Trophoblast cell (in vitro differentiated cells and primary cell): ENCODE measurements at regions not wholly inside any gene's neighbourhood (a gene's known extent, or its start where the extent isn't known, plus 50 kb on each side); places are given as distances from the start of the nearest gene placed in this dataset.
"Not testable (repeated sequence)": the region's sequence is repeated elsewhere in the genome, so short reads cannot be mapped to it uniquely, and the experiment has no call there.

ENCODE experiments used
- DNase-seq, 2 donors: peaks; one replicate each; pipeline ENCODE4 v3.0.0-alpha.2; 2016
- H2AFZ ChIP-seq: 2 replicates; pipeline ENCODE4 v1.6.1; 2013; ENCODE audit warnings: low read length, moderate library complexity, mild to moderate bottlenecking; ENCODE audit not compliant: insufficient read depth, poor library complexity
- H2AK5ac ChIP-seq: 2 replicates; pipeline ENCODE4 v1.6.1; 2013; ENCODE audit warnings: mild to moderate bottlenecking, low read length
- H2BK120ac ChIP-seq: 2 replicates; pipeline ENCODE4 v1.6.1; 2013; ENCODE audit warnings: low read length, mild to moderate bottlenecking, moderate library complexity; ENCODE audit not compliant: insufficient read depth, poor library complexity
- H2BK12ac ChIP-seq: 2 replicates; pipeline ENCODE4 v1.6.1; 2013; ENCODE audit warnings: mild to moderate bottlenecking, low read length, moderate library complexity
- H2BK5ac ChIP-seq: 2 replicates; pipeline ENCODE4 v1.6.1; 2013; ENCODE audit warnings: low read length, low read depth, moderate library complexity, mild to moderate bottlenecking; ENCODE audit not compliant: poor library complexity
- H3K14ac ChIP-seq: 2 replicates; pipeline ENCODE4 v1.6.1; 2013; ENCODE audit warnings: mild to moderate bottlenecking, low read length
- H3K18ac ChIP-seq: 2 replicates; pipeline ENCODE4 v1.6.1; 2013; ENCODE audit warnings: mild to moderate bottlenecking, low read length
- H3K23ac ChIP-seq: 2 replicates; pipeline ENCODE4 v1.6.1; 2013; ENCODE audit warnings: low read length
- H3K27ac ChIP-seq: 2 replicates; pipeline ENCODE4 v1.5.1; 2013; ENCODE audit warnings: low read depth, mild to moderate bottlenecking, inconsistent platforms, low read length, moderate library complexity
- H3K27me3 ChIP-seq: 2 replicates; pipeline ENCODE4 v1.6.1; 2013; ENCODE audit warnings: inconsistent platforms, mild to moderate bottlenecking, low read length, moderate library complexity; ENCODE audit not compliant: insufficient read depth
- H3K36me3 ChIP-seq, 2 experiments: 1 replicate in 1 of 2; 2 replicates in 1 of 2; pipeline ENCODE4 v1.6.1; 2013; ENCODE audit warnings: low read length in 2 of 2, mild to moderate bottlenecking in 2 of 2, moderate library complexity in 1 of 2; ENCODE audit not compliant: insufficient read depth in 2 of 2, control insufficient read depth in 1 of 2
- H3K4ac ChIP-seq: 2 replicates; pipeline ENCODE4 v1.6.1; 2013; ENCODE audit warnings: low read depth, mild to moderate bottlenecking, low read length, moderate library complexity
- H3K4me1 ChIP-seq, 2 experiments: 1 replicate in 1 of 2; 2 replicates in 1 of 2; pipeline ENCODE4 v1.6.1; 2013; ENCODE audit warnings: low read length in 2 of 2, mild to moderate bottlenecking in 2 of 2, moderate library complexity in 1 of 2; ENCODE audit not compliant: insufficient read depth in 2 of 2, control insufficient read depth in 1 of 2
- H3K4me2 ChIP-seq: 2 replicates; pipeline ENCODE4 v1.6.1; 2013; ENCODE audit warnings: inconsistent platforms, mild to moderate bottlenecking, low read length, moderate library complexity
- H3K4me3 ChIP-seq: 2 replicates; pipeline ENCODE4 v1.5.1; 2013; ENCODE audit warnings: mild to moderate bottlenecking, low read depth, low read length, inconsistent platforms
- H3K79me1 ChIP-seq: one replicate; pipeline ENCODE4 v1.6.1; 2013; ENCODE audit warnings: low read length
- H3K79me2 ChIP-seq: 2 replicates; pipeline ENCODE4 v1.6.1; 2013; ENCODE audit warnings: low read length, mild to moderate bottlenecking; ENCODE audit not compliant: control insufficient read depth, insufficient read depth, poor library complexity
- H3K9ac ChIP-seq: 2 replicates; pipeline ENCODE4 v1.6.1; 2013; ENCODE audit warnings: mild to moderate bottlenecking, low read length
- H3K9me3 ChIP-seq: 2 replicates; pipeline ENCODE4 v1.6.1; 2013; ENCODE audit warnings: low read depth, mild to moderate bottlenecking, control low read depth, inconsistent platforms, low read length; ENCODE audit not compliant: insufficient read depth
- H4K12ac ChIP-seq: 2 replicates; pipeline ENCODE4 v1.6.1; 2013; ENCODE audit warnings: low read depth, mild to moderate bottlenecking, low read length, moderate library complexity
- H4K8ac ChIP-seq: 2 replicates; pipeline ENCODE4 v1.6.1; 2013; ENCODE audit warnings: low read depth, mild to moderate bottlenecking, low read length, moderate library complexity
- H4K91ac ChIP-seq: one replicate; pipeline ENCODE4 v1.6.1; 2013; ENCODE audit warnings: low read depth, mild to moderate bottlenecking, low read length, moderate library complexity
- WGBS: extraction: QIAGEN DNeasy Blood & Tissue Kit; methylation state at CpG from one replicate; pipeline ENCODE4 v1.1.7; 2013; ENCODE audit warnings: missing lambda C conversion rate; ENCODE audit not compliant: insufficient read length, insufficient coverage; ENCODE audit errors: extremely low coverage; 5-methylcytosine and 5-hydroxymethylcytosine counted together

- no CpG with 5 or more reads among the region's 14 CpGs for WGBS
- Histone ChIP-seq H3K9ac (no peak overlapping the region), H4K8ac (no peak overlapping the region), H3K36me3 (no peaks in the 10 kb centered on the region), H2BK5ac (no peak overlapping the region), H3K9me3 (peaks cover 2% of the 10 kb centered on the region), H3K23ac (no peak overlapping the region), H3K18ac (no peak overlapping the region), H3K4me1 (peaks cover 11 to 13% of the 10 kb centered on the region in 2 experiments), H3K4ac (no peak overlapping the region), H3K79me1 (no peaks in the 10 kb centered on the region), H2AK5ac (no peak overlapping the region), H4K12ac (no peak overlapping the region), H3K79me2 (no peaks in the 10 kb centered on the region), H3K4me2 (no peak overlapping the region), H2AFZ (no peak overlapping the region), H3K27me3 (no peaks in the 10 kb centered on the region), H3K27ac (no peak overlapping the region), H3K14ac (no peak overlapping the region), H2BK120ac (no peak overlapping the region), H3K4me3 (no peak overlapping the region), H2BK12ac (no peak overlapping the region), H4K91ac (no peak overlapping the region)
- DNase-seq, result no peak
These were observed 90.6 kb upstream of the LHX1 start for GRCh38 chr17:36846410-36847292.

- DNase-seq, result no peak
- no peaks in the 10 kb centered on the region for H3K79me2 ChIP-seq
- WGBS, result no CpG with 5 or more reads among the region's 10 CpGs
- no peak overlapping the region for H2AK5ac ChIP-seq
- no peak overlapping the region for H4K12ac ChIP-seq
- H3K14ac ChIP-seq, result no peak overlapping the region
- no peak overlapping the region for H3K4me3 ChIP-seq
- no peak overlapping the region for H3K18ac ChIP-seq
- H3K27me3 ChIP-seq, result no peaks in the 10 kb centered on the region
- H4K91ac ChIP-seq, result no peak overlapping the region
- peaks cover 11 to 13% of the 10 kb centered on the region in 2 experiments for H3K4me1 ChIP-seq
- H3K27ac ChIP-seq, result no peak overlapping the region
- H2AFZ ChIP-seq, result no peak overlapping the region
- no peak overlapping the region for H3K23ac ChIP-seq
- H2BK5ac ChIP-seq, result no peak overlapping the region
- H3K4ac ChIP-seq, result no peak overlapping the region
- peaks cover 3% of the 10 kb centered on the region for H3K9me3 ChIP-seq
- H2BK120ac ChIP-seq, result no peak overlapping the region
- H3K4me2 ChIP-seq, result no peak overlapping the region
- H2BK12ac ChIP-seq, result no peak overlapping the region
- no peaks in the 10 kb centered on the region for H3K79me1 ChIP-seq
- no peak overlapping the region for H4K8ac ChIP-seq
- no peak overlapping the region for H3K9ac ChIP-seq
- no peaks in the 10 kb centered on the region for H3K36me3 ChIP-seq
These were observed 89.0 kb upstream of the LHX1 start for GRCh38 chr17:36848008-36848902.

GRCh38 chr17:36849020-36849419 is 88.3 kb upstream of the LHX1 start:
- not testable (repeated sequence) for H3K23ac ChIP-seq, H2BK120ac ChIP-seq, H3K18ac ChIP-seq, H3K27me3 ChIP-seq, H4K8ac ChIP-seq, DNase-seq, H3K4me2 ChIP-seq, H3K27ac ChIP-seq, H2BK5ac ChIP-seq, H2BK12ac ChIP-seq, H2AK5ac ChIP-seq, H4K12ac ChIP-seq, H3K36me3 ChIP-seq, H3K4me3 ChIP-seq, H4K91ac ChIP-seq, H3K79me2 ChIP-seq, H3K9ac ChIP-seq, H3K79me1 ChIP-seq, H3K4ac ChIP-seq, H3K9me3 ChIP-seq, H3K14ac ChIP-seq, H2AFZ ChIP-seq
- H3K4me1 ChIP-seq, result peaks cover 11 to 13% of the 10 kb centered on the region in 2 experiments
- no CpG with 5 or more reads among the region's 9 CpGs for WGBS

DNA sequence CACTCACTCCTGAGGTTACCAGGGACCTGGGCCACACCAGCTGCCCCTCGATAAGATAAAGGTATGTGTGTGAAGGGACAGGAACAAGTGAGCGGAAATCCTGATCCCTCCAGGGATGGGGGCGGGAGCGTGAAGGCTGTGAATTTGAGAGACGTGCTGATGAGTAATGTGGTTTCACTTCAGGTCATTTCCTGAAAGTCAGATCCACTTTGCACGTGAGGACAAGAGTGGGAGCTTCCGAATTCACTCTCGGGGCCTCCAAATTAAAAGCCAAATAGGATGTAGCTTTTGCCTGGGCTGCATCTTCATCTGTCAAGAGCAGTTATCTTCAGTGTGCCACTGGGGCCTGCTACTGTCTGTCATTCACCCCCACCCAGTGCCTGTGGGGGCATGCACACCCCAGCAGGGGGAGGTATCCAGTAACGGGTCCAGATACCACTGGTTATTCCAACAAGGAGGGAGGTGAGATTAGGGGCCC is 87.4 kb upstream of the LHX1 start:
- H2BK120ac ChIP-seq, result no peak overlapping the region
- H3K27ac ChIP-seq, result no peak overlapping the region
- H4K12ac ChIP-seq, result no peak overlapping the region
- H3K4me3 ChIP-seq, result no peak overlapping the region
- H3K9me3 ChIP-seq, result peaks cover 3% of the 10 kb centered on the region
- H3K9ac ChIP-seq, result no peak overlapping the region
- H3K4ac ChIP-seq, result no peak overlapping the region
- H4K91ac ChIP-seq, result no peak overlapping the region
- H3K18ac ChIP-seq, result no peak overlapping the region
- H3K4me2 ChIP-seq, result no peak overlapping the region
- H2AFZ ChIP-seq, result no peak overlapping the region
- H3K27me3 ChIP-seq, result no peaks in the 10 kb centered on the region
- no CpG with 5 or more reads among the region's 9 CpGs for WGBS
- no peaks in the 10 kb centered on the region for H3K79me1 ChIP-seq
- no peak overlapping the region for H3K23ac ChIP-seq
- H3K4me1 ChIP-seq, result peaks cover 11 to 13% of the 10 kb centered on the region in 2 experiments
- no peaks in the 10 kb centered on the region for H3K36me3 ChIP-seq
- H2BK5ac ChIP-seq, result no peak overlapping the region
- no peak overlapping the region for H2AK5ac ChIP-seq
- H2BK12ac ChIP-seq, result no peak overlapping the region
- H3K14ac ChIP-seq, result no peak overlapping the region
- no peak for DNase-seq
- H4K8ac ChIP-seq, result no peak overlapping the region
- H3K79me2 ChIP-seq, result no peaks in the 10 kb centered on the region
